ENCODE measurements at regions not wholly inside any gene's neighbourhood (a gene's known extent, or its start where the extent isn't known, plus 50 kb on each side); places are given as distances from the start of the nearest gene placed in this dataset.
"Not testable (repeated sequence)": the region's sequence is repeated elsewhere in the genome, so short reads cannot be mapped to it uniquely, and the experiment has no call there.

GRCh38 chr2:226164512-226164911 lies 635.1 kb downstream of the IRS1 start:
- no peak for DNase-seq (ENCODE audit: low spot score)

- not testable (repeated sequence) for DNase-seq (ENCODE audit: low spot score)
These were observed 639.0 kb downstream of the IRS1 start for GRCh38 chr2:226160617-226161016.

GRCh38 chr2:226159875-226160479 lies 639.6 kb downstream of the IRS1 start:
- no peak for DNase-seq (ENCODE audit: low spot score)

- DNase-seq (ENCODE audit: low spot score) = no peak
These were observed 640.7 kb downstream of the IRS1 start for GRCh38 chr2:226158940-226159339.

GRCh38 chr2:226158229-226158628 lies 641.4 kb downstream of the IRS1 start:
- DNase-seq (ENCODE audit: low spot score) = no peak

- no peak for DNase-seq (ENCODE audit: low spot score)
These were observed 644.3 kb downstream of the IRS1 start for GRCh38 chr2:226155093-226155875.

- DNase-seq (ENCODE audit: low spot score) = no peak
These were observed 645.0 kb downstream of the IRS1 start for GRCh38 chr2:226154610-226155009.

GRCh38 chr2:226153553-226153952 lies 646.1 kb downstream of the IRS1 start:
- no peak for DNase-seq (ENCODE audit: low spot score)

GRCh38 chr2:226151157-226151556 lies 648.5 kb downstream of the IRS1 start:
- no peak for DNase-seq (ENCODE audit: low spot score)

GRCh38 chr2:226143091-226143490 lies 656.5 kb downstream of the IRS1 start:
- DNase-seq (ENCODE audit: low spot score) = no peak

- no peak for DNase-seq (ENCODE audit: low spot score)
These were observed 657.2 kb downstream of the IRS1 start for GRCh38 chr2:226142463-226142862.

- no peak for DNase-seq (ENCODE audit: low spot score)
These were observed 659.0 kb downstream of the IRS1 start for GRCh38 chr2:226140594-226140993.

- no peak for DNase-seq (ENCODE audit: low spot score)
These were observed 659.9 kb downstream of the IRS1 start for GRCh38 chr2:226139759-226140158.

- DNase-seq (ENCODE audit: low spot score) = no peak
These were observed 662.3 kb downstream of the IRS1 start for GRCh38 chr2:226137201-226137811.

- no peak for DNase-seq (ENCODE audit: low spot score)
These were observed 662.9 kb downstream of the IRS1 start for GRCh38 chr2:226136739-226137138.

GRCh38 chr2:226135861-226136548 lies 663.6 kb downstream of the IRS1 start:
- no peak for DNase-seq (ENCODE audit: low spot score)

- DNase-seq (ENCODE audit: low spot score) = no peak
These were observed 667.1 kb downstream of the IRS1 start for GRCh38 chr2:226132323-226133215.

GRCh38 chr2:226131299-226131784 lies 668.3 kb downstream of the IRS1 start:
- no peak for DNase-seq (ENCODE audit: low spot score)

GRCh38 chr2:226130192-226130591 lies 669.4 kb downstream of the IRS1 start:
- no peak for DNase-seq (ENCODE audit: low spot score)

- no peak for DNase-seq (ENCODE audit: low spot score)
These were observed 671.9 kb downstream of the IRS1 start for GRCh38 chr2:226127682-226128081.

GRCh38 chr2:226126104-226126503 lies 673.5 kb downstream of the IRS1 start:
- no peak for DNase-seq (ENCODE audit: low spot score)

Measured in CD4-positive, alpha-beta T cell treated with Interleukin-6 at 100 ng/mL for 8 hours (primary cell).